GM12865 (cell line): ENCODE measurements at regions not wholly inside any gene's neighbourhood (a gene's known extent, or its start where the extent isn't known, plus 50 kb on each side); places are given as distances from the start of the nearest gene placed in this dataset.

Source experiments
- DNase-seq: peaks from one replicate; pipeline ENCODE4 v3.0.0; 2010; ENCODE audit warnings: low read depth
- H3K4me3 ChIP-seq: 2 replicates; pipeline ENCODE4 v1.5.1; 2011; ENCODE audit warnings: mild to moderate bottlenecking, low read depth, low read length, control low read depth
- TF ChIP-seq, protein P1 (sequence below): IDR thresholded peaks from 2 replicates; pipeline ENCODE4 v1.5.1; 2011; ENCODE audit warnings: low read length, control low read depth, low read depth, inconsistent platforms; ENCODE audit not compliant: insufficient read depth; ENCODE audit errors: missing control alignments

DNA sequence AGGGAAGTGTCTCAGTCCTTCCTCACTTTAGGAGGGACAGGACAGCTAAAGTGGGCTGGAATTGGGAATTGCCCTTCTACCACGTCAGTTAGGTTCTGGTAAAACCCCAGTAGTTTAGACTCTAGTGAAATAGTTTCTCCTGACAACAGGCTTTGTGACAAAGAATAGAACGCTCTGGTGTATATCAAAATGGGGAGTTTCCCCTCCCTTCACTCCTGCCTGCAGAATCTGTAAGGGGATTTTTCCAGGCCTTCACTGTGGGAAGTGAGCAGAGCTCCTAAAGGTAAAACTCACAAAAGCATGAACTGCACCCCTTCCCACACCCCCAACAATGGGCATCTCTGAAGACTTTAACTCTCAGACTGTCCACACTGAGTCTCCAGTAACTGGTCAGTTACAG, 460.9 kb upstream of the LRRC4C start:
- no peak overlapping the region for H3K4me3 ChIP-seq
- DNase-seq = peak; percentile 9
- TF ChIP-seq, protein P1, sequence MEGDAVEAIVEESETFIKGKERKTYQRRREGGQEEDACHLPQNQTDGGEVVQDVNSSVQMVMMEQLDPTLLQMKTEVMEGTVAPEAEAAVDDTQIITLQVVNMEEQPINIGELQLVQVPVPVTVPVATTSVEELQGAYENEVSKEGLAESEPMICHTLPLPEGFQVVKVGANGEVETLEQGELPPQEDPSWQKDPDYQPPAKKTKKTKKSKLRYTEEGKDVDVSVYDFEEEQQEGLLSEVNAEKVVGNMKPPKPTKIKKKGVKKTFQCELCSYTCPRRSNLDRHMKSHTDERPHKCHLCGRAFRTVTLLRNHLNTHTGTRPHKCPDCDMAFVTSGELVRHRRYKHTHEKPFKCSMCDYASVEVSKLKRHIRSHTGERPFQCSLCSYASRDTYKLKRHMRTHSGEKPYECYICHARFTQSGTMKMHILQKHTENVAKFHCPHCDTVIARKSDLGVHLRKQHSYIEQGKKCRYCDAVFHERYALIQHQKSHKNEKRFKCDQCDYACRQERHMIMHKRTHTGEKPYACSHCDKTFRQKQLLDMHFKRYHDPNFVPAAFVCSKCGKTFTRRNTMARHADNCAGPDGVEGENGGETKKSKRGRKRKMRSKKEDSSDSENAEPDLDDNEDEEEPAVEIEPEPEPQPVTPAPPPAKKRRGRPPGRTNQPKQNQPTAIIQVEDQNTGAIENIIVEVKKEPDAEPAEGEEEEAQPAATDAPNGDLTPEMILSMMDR = no peak

DNA sequence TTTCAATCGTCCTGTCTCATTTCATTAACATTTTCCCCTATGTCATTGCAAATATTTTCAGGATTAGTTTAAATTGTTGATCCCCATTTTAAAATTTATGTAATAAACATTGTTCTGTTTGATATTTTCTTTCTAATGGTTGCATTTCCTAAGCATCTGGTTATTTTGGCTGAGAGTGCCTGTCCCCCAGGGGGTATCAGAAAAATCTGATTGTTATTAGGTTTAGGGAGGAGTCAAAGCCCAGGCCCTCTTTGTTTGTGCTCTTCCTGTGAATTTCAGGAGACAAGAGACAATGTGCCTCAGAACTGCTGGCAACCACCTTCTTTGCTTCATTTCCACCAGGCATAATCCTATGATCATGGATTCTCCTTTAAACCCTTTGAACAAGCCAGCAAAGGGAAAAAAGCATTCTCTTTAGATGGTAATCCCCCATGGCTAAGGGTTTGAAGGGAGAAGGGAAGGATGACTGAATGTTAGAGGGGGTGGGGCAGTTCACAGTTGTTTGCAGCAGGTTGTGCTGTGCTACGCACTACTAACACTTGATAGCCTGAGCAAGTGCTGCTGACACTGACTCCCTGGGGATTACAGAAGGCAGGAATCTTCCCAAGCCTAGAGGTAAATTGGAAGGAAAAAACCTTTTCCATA, 462.4 kb upstream of the LRRC4C start:
- TF ChIP-seq, protein P1 = no peak

DNA sequence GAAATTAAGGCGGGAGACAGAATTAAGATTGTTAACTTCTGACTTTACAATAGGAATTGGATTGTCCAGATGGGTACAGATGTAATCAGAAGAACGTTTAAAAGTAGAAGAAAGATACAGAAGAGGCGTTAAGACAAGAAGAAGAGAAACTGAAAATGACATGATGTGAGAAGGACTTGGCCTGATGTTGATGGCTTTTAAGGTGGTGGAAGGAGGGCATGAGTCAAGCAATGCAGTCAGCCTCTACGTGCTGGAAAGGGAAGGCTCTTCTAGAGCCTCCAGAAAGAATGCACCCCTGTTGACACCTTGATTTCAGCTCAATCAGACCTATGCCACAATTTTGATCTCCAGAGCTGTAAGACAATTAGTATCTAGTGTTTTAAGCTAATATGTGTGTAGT, 466.9 kb upstream of the LRRC4C start:
- DNase-seq = no peak
- no peak overlapping the region for H3K4me3 ChIP-seq
- TF ChIP-seq, protein P1 = no peak

More for the DNA sequence above, 462.4 kb upstream of the LRRC4C start:
- no peak overlapping the region for H3K4me3 ChIP-seq
- no peak for DNase-seq

DNA sequence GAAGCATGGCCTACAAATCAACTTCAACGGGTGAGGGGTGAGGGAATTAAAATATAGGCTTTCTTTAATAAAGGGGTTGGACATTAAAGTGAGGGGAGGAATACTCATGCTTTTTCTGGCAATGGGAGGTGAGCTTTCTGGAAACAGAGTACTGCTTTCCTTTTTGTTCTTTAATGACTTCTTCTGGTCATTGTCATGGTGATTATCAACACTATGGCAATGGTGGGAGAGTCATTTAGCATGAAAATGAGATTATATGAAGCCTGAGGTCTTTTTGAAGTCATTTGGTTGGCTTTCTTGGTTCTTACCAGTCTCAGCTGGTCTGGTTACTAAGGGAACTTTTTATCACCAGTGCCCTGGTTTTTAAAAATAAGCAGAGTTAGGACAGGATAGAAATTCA, 475.8 kb upstream of the LRRC4C start:
- H3K4me3 ChIP-seq = no peak overlapping the region
- DNase-seq = no peak
- TF ChIP-seq, protein P1 = no peak

DNA sequence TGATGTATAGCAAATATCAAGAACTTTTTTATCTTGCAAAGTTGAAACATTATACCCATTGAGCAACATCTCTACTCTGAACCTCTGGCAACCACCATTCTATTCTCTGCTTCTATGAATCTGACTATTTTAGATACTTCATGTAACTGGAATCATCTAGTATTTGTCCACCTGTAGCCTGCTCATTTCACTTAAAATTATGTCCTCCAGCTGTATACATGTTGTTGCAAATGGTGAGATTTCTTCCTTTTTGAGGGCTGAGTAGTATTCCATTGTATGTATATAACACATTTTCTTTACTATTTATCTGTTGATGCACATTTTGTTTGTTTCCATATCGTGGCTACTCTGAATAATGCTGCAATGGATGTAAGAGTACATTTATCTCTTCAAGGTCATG, 476.3 kb upstream of the LRRC4C start:
- no peak for DNase-seq
- no peak overlapping the region for H3K4me3 ChIP-seq
- TF ChIP-seq, protein P1 = no peak

DNA sequence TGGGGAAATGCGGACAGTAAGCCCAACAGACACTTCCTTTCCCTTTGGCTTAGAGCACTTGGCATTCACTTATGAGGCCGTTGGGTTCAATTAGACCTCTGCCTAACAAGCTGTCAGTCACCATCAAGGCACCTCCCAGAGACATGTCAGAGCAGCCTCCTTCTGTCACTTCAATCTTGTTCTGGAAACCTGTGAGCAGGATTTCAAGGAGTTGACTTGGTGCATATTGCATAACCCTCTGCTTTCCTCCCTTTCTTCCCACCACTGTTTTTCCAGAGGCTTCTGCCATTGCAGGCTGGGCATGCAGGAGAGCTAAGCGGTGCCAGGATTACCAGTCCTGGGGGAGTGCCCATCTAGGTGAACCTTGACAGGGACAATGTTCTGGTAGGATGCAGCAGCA, 484.2 kb upstream of the LRRC4C start:
- no peak for DNase-seq
- no peak overlapping the region for H3K4me3 ChIP-seq
- TF ChIP-seq, protein P1 = no peak

DNA sequence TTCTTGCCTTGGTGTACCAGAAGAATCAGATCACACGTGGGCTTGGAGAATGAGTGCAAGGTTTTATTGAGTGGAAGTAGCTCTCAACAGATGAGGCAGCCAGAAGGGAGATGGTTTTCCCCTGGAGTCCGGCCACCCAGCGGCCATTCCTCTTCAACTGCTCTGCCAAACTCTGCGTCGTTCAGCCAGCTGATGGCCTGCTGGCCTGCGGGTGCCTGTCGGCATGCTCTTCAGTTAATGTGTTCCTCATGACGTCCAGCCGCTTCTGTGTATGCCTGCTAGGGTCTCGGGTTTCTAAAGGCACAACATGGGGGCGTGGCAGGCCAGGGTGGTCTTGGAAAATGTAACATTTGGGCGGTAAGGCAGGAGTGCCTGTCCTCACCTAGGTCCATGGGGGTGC, 487.9 kb upstream of the LRRC4C start:
- no peak for DNase-seq
- TF ChIP-seq, protein P1 = no peak
- H3K4me3 ChIP-seq = no peak overlapping the region
